ENCODE measurements at regions not wholly inside any gene's neighbourhood (a gene's known extent, or its start where the extent isn't known, plus 50 kb on each side); places are given as distances from the start of the nearest gene placed in this dataset.

- Histone ChIP-seq H2AFZ (ENCODE audit: low read depth, low read length, poor library complexity, severe bottlenecking) (no peak overlapping the region), H3K27ac (ENCODE audit: low read depth, low read length) (no peak overlapping the region), H3K9me3 (ENCODE audit: control insufficient read depth in 1 of 2, insufficient read depth in 1 of 2, low read depth in 1 of 2, low read length in 2 of 2) (no peaks in the 10 kb centered on the region), H3K36me3 (ENCODE audit: control insufficient read depth in 1 of 2, insufficient read depth in 2 of 2, low read length in 2 of 2) (no peaks in the 10 kb centered on the region), H3K4me3 (replicated peaks in 1 of 2; ENCODE audit: low read depth in 1 of 2, low read length in 2 of 2) (no peak overlapping the region), H3K4me1 (ENCODE audit: control insufficient read depth in 1 of 2, insufficient read depth in 2 of 2, low read length in 2 of 2) (no peaks in the 10 kb centered on the region), H3K4me2 (ENCODE audit: low read length) (no peak overlapping the region), H3K79me2 (ENCODE audit: insufficient read depth, low read length) (no peaks in the 10 kb centered on the region), H3K27me3 (ENCODE audit: insufficient read depth, low read length) (no peaks in the 10 kb centered on the region), H4K20me1 (ENCODE audit: insufficient read depth) (no peaks in the 10 kb centered on the region), H3K9ac (ENCODE audit: low read length) (no peak overlapping the region), H3K9me2 (ENCODE audit: insufficient read depth) (no peaks in the 10 kb centered on the region)
- TF ChIP-seq POLR2AphosphoS5 (IDR thresholded peaks at IDR 0.05; ENCODE audit: low read depth, low read length) (no peak), YY1 (IDR thresholded peaks at IDR 0.05; ENCODE audit: extremely low read depth, insufficient replicate concordance, low read depth, low read length) (no peak), ELF1 (IDR thresholded peaks at IDR 0.05; ENCODE audit: borderline replicate concordance, low read depth) (no peak), EGR1 (IDR thresholded peaks at IDR 0.05; ENCODE audit: low read depth) (no peak), SP1 (IDR thresholded peaks at IDR 0.05; ENCODE audit: low read depth) (no peak), CTCF (IDR thresholded peaks at IDR 0.05 in 2 of 3, conservative IDR thresholded peaks at IDR 0.05 in 1 of 3; ENCODE audit: borderline replicate concordance in 1 of 3, insufficient read depth in 1 of 3, low read depth in 2 of 3, low read length in 2 of 3) (no peak), ZBTB33 (IDR thresholded peaks at IDR 0.05; ENCODE audit: extremely low read depth, insufficient replicate concordance, low read length) (no peak)
- no peak for DNase-seq (ENCODE audit: low read depth, low spot score)
- no peak for ATAC-seq
- no TSS peak for BruUV-seq (replicated peaks)
- ChIA-PET CTCF (no interaction called here), RAD21 (ENCODE audit: low non-redundant PET in 1 of 2, low total read pairs in 2 of 2, uncharacterized antibody in 2 of 2, unreplicated experiment in 2 of 2) (no interaction called here), POLR2A (no interaction called here)
- intact Hi-C loops (cut with micrococcal nuclease), result no loop called here
These were observed 93.2 kb upstream of the FBXO11 start for GRCh38 chr2:47999512-47999911.
